H9 (cell line): ENCODE measurements at regions not wholly inside any gene's neighbourhood (a gene's known extent, or its start where the extent isn't known, plus 50 kb on each side); places are given as distances from the start of the nearest gene placed in this dataset.

Experiments
- DNase-seq: peaks from one replicate; pipeline ENCODE4 v3.0.0-alpha.2; 2017
- H2AFZ ChIP-seq: one replicate; pipeline ENCODE4 v1.6.1; 2013; ENCODE audit warnings: mild to moderate bottlenecking, low read length, control low read depth, moderate library complexity
- H2AK5ac ChIP-seq: 2 replicates; pipeline ENCODE4 v1.6.1; 2013; ENCODE audit warnings: low read length, control low read depth, mixed read lengths; ENCODE audit not compliant: insufficient read length
- H2BK120ac ChIP-seq: one replicate; pipeline ENCODE4 v1.6.1; 2013; ENCODE audit warnings: low read depth, mild to moderate bottlenecking, low read length, control low read depth, inconsistent platforms; ENCODE audit not compliant: poor library complexity, severe bottlenecking
- H2BK12ac ChIP-seq: 2 replicates; pipeline ENCODE4 v1.6.1; 2013; ENCODE audit warnings: low read length, control low read depth, mixed read lengths, low read depth; ENCODE audit not compliant: insufficient read length
- H2BK15ac ChIP-seq: 2 replicates; pipeline ENCODE4 v1.6.1; 2013; ENCODE audit warnings: low read depth, low read length, control low read depth
- H2BK20ac ChIP-seq: one replicate; pipeline ENCODE4 v1.6.1; 2013; ENCODE audit warnings: low read depth, mild to moderate bottlenecking, low read length, control low read depth, inconsistent platforms; ENCODE audit not compliant: poor library complexity, severe bottlenecking
- H2BK5ac ChIP-seq: 2 replicates; pipeline ENCODE4 v1.6.1; 2013; ENCODE audit warnings: low read length, control low read depth, mixed read lengths; ENCODE audit not compliant: insufficient read length
- H3K14ac ChIP-seq: 2 replicates; pipeline ENCODE4 v1.6.1; 2013; ENCODE audit warnings: low read length, control low read depth; ENCODE audit not compliant: insufficient read depth
- H3K18ac ChIP-seq: 2 replicates; pipeline ENCODE4 v1.6.1; 2013; ENCODE audit warnings: low read depth, mild to moderate bottlenecking, mixed read lengths, low read length, control low read depth; ENCODE audit not compliant: insufficient read length
- H3K23ac ChIP-seq: 2 replicates; pipeline ENCODE4 v1.6.1; 2013; ENCODE audit warnings: low read length, control low read depth, mixed read lengths, low read depth; ENCODE audit not compliant: insufficient read length
- H3K23me2 ChIP-seq: 2 replicates; pipeline ENCODE4 v1.6.1; 2013; ENCODE audit warnings: low read depth, mild to moderate bottlenecking, mixed read lengths, low read length, control low read depth; ENCODE audit not compliant: insufficient read length, poor library complexity, severe bottlenecking
- H3K27ac ChIP-seq: 2 replicates; pipeline ENCODE4 v1.5.1; 2013; ENCODE audit warnings: low read length, control low read depth, mixed read lengths, low read depth; ENCODE audit not compliant: insufficient read length
- H3K27me3 ChIP-seq: 2 replicates; pipeline ENCODE4 v1.6.1; 2013; ENCODE audit warnings: low read length, control low read depth, inconsistent platforms; ENCODE audit not compliant: insufficient read depth
- H3K4ac ChIP-seq: 2 replicates; pipeline ENCODE4 v1.6.1; 2013; ENCODE audit warnings: low read depth, mild to moderate bottlenecking, control low read depth, inconsistent platforms, low read length, moderate library complexity
- H3K4me1 ChIP-seq: 2 replicates; pipeline ENCODE4 v1.6.1; 2013; ENCODE audit warnings: low read length, control low read depth, inconsistent platforms; ENCODE audit not compliant: insufficient read depth
- H3K4me2 ChIP-seq: 2 replicates; pipeline ENCODE4 v1.6.1; 2013; ENCODE audit warnings: low read length, control low read depth, mixed read lengths; ENCODE audit not compliant: insufficient read length, insufficient read depth
- H3K56ac ChIP-seq: 2 replicates; pipeline ENCODE4 v1.6.1; 2013; ENCODE audit warnings: low read depth, mild to moderate bottlenecking, mixed read lengths, low read length, control low read depth; ENCODE audit not compliant: insufficient read length
- H3K79me1 ChIP-seq: 2 replicates; pipeline ENCODE4 v1.6.1; 2013; ENCODE audit warnings: low read depth, mild to moderate bottlenecking, moderate library complexity, low read length, control low read depth, inconsistent platforms; ENCODE audit not compliant: insufficient read depth, poor library complexity, severe bottlenecking
- H3K79me2 ChIP-seq: 2 replicates; pipeline ENCODE4 v1.6.1; 2013; ENCODE audit warnings: low read length, control low read depth, inconsistent platforms; ENCODE audit not compliant: insufficient read depth
- H3K9ac ChIP-seq: 2 replicates; pipeline ENCODE4 v1.6.1; 2013; ENCODE audit warnings: low read length, control low read depth, mixed read lengths; ENCODE audit not compliant: insufficient read length; ENCODE audit errors: extremely low read depth
- H3K9me3 ChIP-seq: one replicate; pipeline ENCODE4 v1.6.1; 2013; ENCODE audit warnings: low read depth, low read length, inconsistent platforms; ENCODE audit not compliant: control insufficient read depth
- H3T11ph ChIP-seq: one replicate; pipeline ENCODE4 v1.6.1; 2013; ENCODE audit warnings: mild to moderate bottlenecking, low read length, control low read depth, inconsistent platforms
- H4K20me1 ChIP-seq: one replicate; pipeline ENCODE4 v1.6.1; 2013; ENCODE audit not compliant: control insufficient read depth, insufficient read length, insufficient read depth
- H4K5ac ChIP-seq: 2 replicates; pipeline ENCODE4 v1.6.1; 2013; ENCODE audit warnings: low read depth, mild to moderate bottlenecking, mixed read lengths, low read length, control low read depth; ENCODE audit not compliant: insufficient read length
- H4K8ac ChIP-seq: replicated peaks from 2 replicates; pipeline ENCODE4 v1.6.1; 2013; ENCODE audit warnings: low read length, control low read depth, mixed read lengths, low read depth; ENCODE audit not compliant: insufficient read length
- H4K91ac ChIP-seq: 2 replicates; pipeline ENCODE4 v1.6.1; 2013; ENCODE audit warnings: low read depth, mild to moderate bottlenecking, moderate library complexity, mixed read lengths, low read length, control low read depth; ENCODE audit not compliant: insufficient read length
- H3K27ac Mint-ChIP-seq, 3 experiments: 2 replicates in 2 of 3; 3 replicates in 1 of 3; pipeline ENCODE4 v1.8.0; 2020 to 2021; ENCODE audit warnings: mixed read lengths in 3 of 3, mild to moderate bottlenecking in 1 of 3, moderate library complexity in 1 of 3
- H3K27me3 Mint-ChIP-seq: 2 replicates; pipeline ENCODE4 v1.8.0; 2021; ENCODE audit warnings: low read depth, mild to moderate bottlenecking, moderate library complexity, mixed read lengths
- H3K36me3 Mint-ChIP-seq, 3 experiments: 2 replicates in 2 of 3; 3 replicates in 1 of 3; pipeline ENCODE4 v1.8.0; 2020 to 2021; ENCODE audit warnings: low read depth in 3 of 3, mixed read lengths in 3 of 3; ENCODE audit not compliant: insufficient read depth in 1 of 3
- H3K4me1 Mint-ChIP-seq, 2 experiments: 2 replicates each; pipeline ENCODE4 v1.8.0; 2020; ENCODE audit warnings: mixed read lengths in 2 of 2
- H3K4me3 Mint-ChIP-seq, 2 experiments: 2 replicates in 1 of 2; 3 replicates in 1 of 2; pipeline ENCODE4 v1.8.0; 2020 to 2021; ENCODE audit warnings: mild to moderate bottlenecking in 2 of 2, mixed read lengths in 2 of 2, moderate library complexity in 1 of 2
- H3K9me3 Mint-ChIP-seq, 2 experiments: 2 replicates in 1 of 2; 3 replicates in 1 of 2; pipeline ENCODE4 v1.8.0; 2020; ENCODE audit warnings: mild to moderate bottlenecking in 2 of 2, mixed read lengths in 2 of 2, moderate library complexity in 1 of 2
- WGBS: extraction: QIAGEN DNeasy Blood & Tissue Kit; methylation state at CpG from one replicate; pipeline ENCODE4 v1.1.7; 2013; ENCODE audit warnings: missing lambda C conversion rate, low lambda C conversion rate, mixed read lengths; ENCODE audit not compliant: insufficient read length; ENCODE audit errors: extremely low coverage; 5-methylcytosine and 5-hydroxymethylcytosine counted together
- TF ChIP-seq, protein P1 (sequence below): fragments of 200-600 bp; sonication (generic); conservative IDR thresholded peaks from 3 replicates; pipeline ENCODE4 v1.8.0; 2021; ENCODE audit warnings: antibody characterized with exemption, mild to moderate bottlenecking

DNA sequence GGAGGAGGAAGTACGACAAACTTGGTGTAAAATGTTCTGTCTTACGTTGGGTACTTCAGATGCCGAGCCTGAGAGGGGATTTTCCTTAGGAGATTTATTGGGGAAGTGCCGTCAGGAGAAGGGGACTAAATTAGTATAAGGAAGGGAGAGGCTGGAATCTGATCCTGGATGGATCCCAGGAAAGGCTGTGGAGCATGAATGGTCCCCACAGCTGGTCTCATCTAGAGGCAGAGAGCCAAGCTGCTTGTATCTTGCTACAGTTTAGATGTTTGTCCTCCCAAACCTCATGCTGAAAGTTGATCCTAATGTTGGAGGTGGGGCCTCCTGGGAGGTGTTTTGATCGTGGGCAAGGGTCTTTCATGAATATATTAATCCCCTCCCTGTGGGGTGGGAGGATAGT, 798.4 kb upstream of the EEF2KMT start:
- no peaks in the 10 kb centered on the region for H3K9me3 Mint-ChIP-seq
- WGBS = no CpG with 5 or more reads among the region's 5 CpGs

More for the DNA sequence above, 798.4 kb upstream of the EEF2KMT start:
- H3K4ac ChIP-seq = no peak overlapping the region
- H3K79me2 ChIP-seq = no peaks in the 10 kb centered on the region
- Mint-ChIP-seq H3K4me3 (no peak overlapping the region), H3K4me1 (peaks cover 26 to 27% of the 10 kb centered on the region in 2 experiments), H3K27ac (no peak overlapping the region; a peak in 1 of 7 replicates), H3K36me3 (no peaks in the 10 kb centered on the region; a peak in 1 of 7 replicates), H3K27me3 (no peaks in the 10 kb centered on the region; the same call in 1 of the 2 replicates)
- peaks cover 2% of the 10 kb centered on the region; the same call in 1 of the 2 replicates for H3K4me1 ChIP-seq
- no peak overlapping the region for H3K56ac ChIP-seq
- no peak overlapping the region for H2BK120ac ChIP-seq
- no peaks in the 10 kb centered on the region for H4K20me1 ChIP-seq
- no peak overlapping the region for H4K5ac ChIP-seq
- H3K9ac ChIP-seq = no peak overlapping the region
- peaks cover 3% of the 10 kb centered on the region for H3K23me2 ChIP-seq
- no peak overlapping the region for H2AFZ ChIP-seq
- H2BK15ac ChIP-seq = no peak overlapping the region
- H3K23ac ChIP-seq = no peak overlapping the region
- no peak overlapping the region for H4K8ac ChIP-seq
- no peak overlapping the region for H4K91ac ChIP-seq
- no peak overlapping the region for H3K14ac ChIP-seq
- no peak overlapping the region for H3K4me2 ChIP-seq
- H3K18ac ChIP-seq = no peak overlapping the region
- H3T11ph ChIP-seq = no peak overlapping the region
- TF ChIP-seq, protein P1, sequence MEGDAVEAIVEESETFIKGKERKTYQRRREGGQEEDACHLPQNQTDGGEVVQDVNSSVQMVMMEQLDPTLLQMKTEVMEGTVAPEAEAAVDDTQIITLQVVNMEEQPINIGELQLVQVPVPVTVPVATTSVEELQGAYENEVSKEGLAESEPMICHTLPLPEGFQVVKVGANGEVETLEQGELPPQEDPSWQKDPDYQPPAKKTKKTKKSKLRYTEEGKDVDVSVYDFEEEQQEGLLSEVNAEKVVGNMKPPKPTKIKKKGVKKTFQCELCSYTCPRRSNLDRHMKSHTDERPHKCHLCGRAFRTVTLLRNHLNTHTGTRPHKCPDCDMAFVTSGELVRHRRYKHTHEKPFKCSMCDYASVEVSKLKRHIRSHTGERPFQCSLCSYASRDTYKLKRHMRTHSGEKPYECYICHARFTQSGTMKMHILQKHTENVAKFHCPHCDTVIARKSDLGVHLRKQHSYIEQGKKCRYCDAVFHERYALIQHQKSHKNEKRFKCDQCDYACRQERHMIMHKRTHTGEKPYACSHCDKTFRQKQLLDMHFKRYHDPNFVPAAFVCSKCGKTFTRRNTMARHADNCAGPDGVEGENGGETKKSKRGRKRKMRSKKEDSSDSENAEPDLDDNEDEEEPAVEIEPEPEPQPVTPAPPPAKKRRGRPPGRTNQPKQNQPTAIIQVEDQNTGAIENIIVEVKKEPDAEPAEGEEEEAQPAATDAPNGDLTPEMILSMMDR = no peak
- H2BK20ac ChIP-seq = no peak overlapping the region
- H3K27me3 ChIP-seq = no peaks in the 10 kb centered on the region
- H2AK5ac ChIP-seq = no peak overlapping the region
- H2BK12ac ChIP-seq = no peak overlapping the region
- H3K27ac ChIP-seq = no peak overlapping the region
- no peak overlapping the region for H2BK5ac ChIP-seq
- no peaks in the 10 kb centered on the region for H3K79me1 ChIP-seq
- H3K9me3 ChIP-seq = no peaks in the 10 kb centered on the region
- DNase-seq = no peak
